Prostate gland (tissue), 2 donors: ENCODE measurements at regions not wholly inside any gene's neighbourhood (a gene's known extent, or its start where the extent isn't known, plus 50 kb on each side); places are given as distances from the start of the nearest gene placed in this dataset.

Source experiments
- POLR2A ChIP-seq: fragments of 450-650 bp; IDR thresholded peaks from one replicate; pipeline ENCODE4 v1.6.1; 2016; ENCODE audit warnings: antibody characterized with exemption, mild to moderate bottlenecking
- POLR2AphosphoS5 ChIP-seq: sonication (generic); formaldehyde crosslinking; IDR thresholded peaks from one replicate; pipeline ENCODE4 v1.6.1; 2017; ENCODE audit warnings: antibody characterized with exemption
- TF ChIP-seq, protein P1 (sequence below), 4 experiments: fragments of 200-600 bp in 2 of 4; fragments of 450-650 bp in 2 of 4; sonication (generic) in 2 of 4; IDR thresholded peaks; 1 replicate in 3 of 4; 2 replicates in 1 of 4; pipeline ENCODE4 v1.5.1; 2016 to 2019; ENCODE audit warnings: antibody characterized with exemption in 4 of 4, mild to moderate bottlenecking in 2 of 4, moderate library complexity in 2 of 4

DNA sequence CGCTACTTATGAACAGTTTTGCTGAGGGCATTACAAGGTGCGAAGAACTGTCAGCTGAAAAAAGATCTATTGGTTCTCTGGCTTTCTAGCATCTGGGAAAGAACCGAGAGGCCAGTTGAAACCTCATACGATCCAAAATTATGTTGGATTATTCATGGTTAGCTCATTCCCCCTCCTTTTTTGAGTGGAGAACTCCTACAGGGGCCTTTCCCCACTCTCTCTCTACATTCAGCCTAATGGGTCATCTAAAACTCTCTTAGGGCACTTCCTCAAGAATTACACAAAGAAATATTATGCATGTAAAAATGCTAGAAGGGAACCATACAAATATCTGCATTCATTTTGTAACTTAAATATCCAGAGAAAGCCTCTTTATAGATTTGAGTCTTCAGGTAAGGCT lies 358.2 kb downstream of the ADGRL2 start:
- TF ChIP-seq POLR2A (no peak), POLR2AphosphoS5 (no peak)
- TF ChIP-seq, protein P1, sequence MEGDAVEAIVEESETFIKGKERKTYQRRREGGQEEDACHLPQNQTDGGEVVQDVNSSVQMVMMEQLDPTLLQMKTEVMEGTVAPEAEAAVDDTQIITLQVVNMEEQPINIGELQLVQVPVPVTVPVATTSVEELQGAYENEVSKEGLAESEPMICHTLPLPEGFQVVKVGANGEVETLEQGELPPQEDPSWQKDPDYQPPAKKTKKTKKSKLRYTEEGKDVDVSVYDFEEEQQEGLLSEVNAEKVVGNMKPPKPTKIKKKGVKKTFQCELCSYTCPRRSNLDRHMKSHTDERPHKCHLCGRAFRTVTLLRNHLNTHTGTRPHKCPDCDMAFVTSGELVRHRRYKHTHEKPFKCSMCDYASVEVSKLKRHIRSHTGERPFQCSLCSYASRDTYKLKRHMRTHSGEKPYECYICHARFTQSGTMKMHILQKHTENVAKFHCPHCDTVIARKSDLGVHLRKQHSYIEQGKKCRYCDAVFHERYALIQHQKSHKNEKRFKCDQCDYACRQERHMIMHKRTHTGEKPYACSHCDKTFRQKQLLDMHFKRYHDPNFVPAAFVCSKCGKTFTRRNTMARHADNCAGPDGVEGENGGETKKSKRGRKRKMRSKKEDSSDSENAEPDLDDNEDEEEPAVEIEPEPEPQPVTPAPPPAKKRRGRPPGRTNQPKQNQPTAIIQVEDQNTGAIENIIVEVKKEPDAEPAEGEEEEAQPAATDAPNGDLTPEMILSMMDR (IDR thresholded peaks at IDR 0.05), result no peak
